ENCODE measurements at regions not wholly inside any gene's neighbourhood (a gene's known extent, or its start where the extent isn't known, plus 50 kb on each side); places are given as distances from the start of the nearest gene placed in this dataset.
"Not testable (repeated sequence)": the region's sequence is repeated elsewhere in the genome, so short reads cannot be mapped to it uniquely, and the experiment has no call there.

- Mint-ChIP-seq H3K27me3 (no peaks in the 10 kb centered on the region), H3K9me3 (peaks cover 25% of the 10 kb centered on the region), H3K36me3 (ENCODE audit: insufficient read depth) (no peaks in the 10 kb centered on the region), H3K4me1 (no peaks in the 10 kb centered on the region), H3K4me3 (no peak overlapping the region), H3K27ac (ENCODE audit: low read depth) (no peak overlapping the region)
- ATAC-seq (replicated peaks; ENCODE audit: extremely low read depth, poor library complexity, severe bottlenecking) (no peak), DNase-seq (ENCODE audit: low spot score in 2 of 2) (no peak)
Observed at GRCh38 chr7:86155623-86156022, 488.1 kb upstream of the GRM3 start.

- no peak for ATAC-seq (replicated peaks; ENCODE audit: extremely low read depth, poor library complexity, severe bottlenecking)
- no peak overlapping the region for H3K27ac Mint-ChIP-seq (ENCODE audit: low read depth)
- H3K36me3 Mint-ChIP-seq (ENCODE audit: insufficient read depth): no peaks in the 10 kb centered on the region
- no peak overlapping the region for H3K4me3 Mint-ChIP-seq
- H3K9me3 Mint-ChIP-seq: peaks cover 15% of the 10 kb centered on the region
- no peak for DNase-seq (ENCODE audit: low spot score in 2 of 2)
- no peaks in the 10 kb centered on the region for H3K4me1 Mint-ChIP-seq
- H3K27me3 Mint-ChIP-seq: no peaks in the 10 kb centered on the region
Observed at GRCh38 chr7:86152926-86153325, 490.8 kb upstream of the GRM3 start.

GRCh38 chr7:86149024-86149665 is 494.6 kb upstream of the GRM3 start:
- peaks cover 29% of the 10 kb centered on the region for H3K9me3 Mint-ChIP-seq
- no peaks in the 10 kb centered on the region for H3K36me3 Mint-ChIP-seq (ENCODE audit: insufficient read depth)
- H3K4me3 Mint-ChIP-seq: no peak overlapping the region
- no peaks in the 10 kb centered on the region for H3K27me3 Mint-ChIP-seq
- ATAC-seq (replicated peaks; ENCODE audit: extremely low read depth, poor library complexity, severe bottlenecking): no peak
- no peak for DNase-seq (ENCODE audit: low spot score in 2 of 2)
- no peaks in the 10 kb centered on the region for H3K4me1 Mint-ChIP-seq
- H3K27ac Mint-ChIP-seq (ENCODE audit: low read depth): no peak overlapping the region

- no peak for ATAC-seq (replicated peaks; ENCODE audit: extremely low read depth, poor library complexity, severe bottlenecking)
- no peak overlapping the region for H3K27ac Mint-ChIP-seq (ENCODE audit: low read depth)
- no peak overlapping the region for H3K4me3 Mint-ChIP-seq
- no peaks in the 10 kb centered on the region for H3K4me1 Mint-ChIP-seq
- H3K36me3 Mint-ChIP-seq (ENCODE audit: insufficient read depth): no peaks in the 10 kb centered on the region
- peaks cover 29% of the 10 kb centered on the region for H3K9me3 Mint-ChIP-seq
- no peak for DNase-seq (ENCODE audit: low spot score in 2 of 2)
- no peaks in the 10 kb centered on the region for H3K27me3 Mint-ChIP-seq
Observed at GRCh38 chr7:86148501-86148900, 495.2 kb upstream of the GRM3 start.

- DNase-seq (ENCODE audit: low spot score in 2 of 2) (no peak), ATAC-seq (replicated peaks; ENCODE audit: extremely low read depth, poor library complexity, severe bottlenecking) (no peak)
- no peaks in the 10 kb centered on the region for H3K4me1 Mint-ChIP-seq
- no peak overlapping the region for H3K27ac Mint-ChIP-seq (ENCODE audit: low read depth)
- H3K27me3 Mint-ChIP-seq: no peaks in the 10 kb centered on the region
- H3K4me3 Mint-ChIP-seq: no peak overlapping the region
- H3K36me3 Mint-ChIP-seq (ENCODE audit: insufficient read depth): no peaks in the 10 kb centered on the region
- peaks cover 14% of the 10 kb centered on the region for H3K9me3 Mint-ChIP-seq
Observed at GRCh38 chr7:86137343-86137742, 506.4 kb upstream of the GRM3 start.

DNA sequence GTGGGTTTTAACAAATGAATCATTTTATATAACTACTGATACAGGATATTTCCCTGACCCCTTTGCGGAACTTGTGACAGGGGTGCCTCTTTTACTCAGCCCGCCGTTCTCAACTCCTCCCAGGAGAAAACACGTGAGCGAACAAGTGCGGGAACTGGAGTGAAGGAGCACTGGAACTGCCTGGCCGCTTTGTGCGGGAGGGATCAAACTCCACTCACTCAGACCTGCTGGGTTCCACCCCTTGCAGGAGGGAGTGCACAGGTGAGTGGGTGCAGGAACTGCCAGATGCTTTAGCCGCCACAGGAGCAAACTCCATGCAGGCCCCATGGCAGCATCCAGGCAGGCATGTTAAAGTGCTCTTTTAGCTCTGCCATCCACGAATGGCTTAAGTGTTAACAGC is 513.4 kb upstream of the GRM3 start:
- DNase-seq (ENCODE audit: low spot score in 2 of 2): no peak
- no peak overlapping the region for H3K27ac Mint-ChIP-seq (ENCODE audit: low read depth)
- peaks cover 6% of the 10 kb centered on the region for H3K9me3 Mint-ChIP-seq
- H3K36me3 Mint-ChIP-seq (ENCODE audit: insufficient read depth): no peaks in the 10 kb centered on the region
- H3K4me1 Mint-ChIP-seq: no peaks in the 10 kb centered on the region
- H3K4me3 Mint-ChIP-seq: no peak overlapping the region
- ATAC-seq (replicated peaks; ENCODE audit: extremely low read depth, poor library complexity, severe bottlenecking): no peak
- H3K27me3 Mint-ChIP-seq: no peaks in the 10 kb centered on the region

DNA sequence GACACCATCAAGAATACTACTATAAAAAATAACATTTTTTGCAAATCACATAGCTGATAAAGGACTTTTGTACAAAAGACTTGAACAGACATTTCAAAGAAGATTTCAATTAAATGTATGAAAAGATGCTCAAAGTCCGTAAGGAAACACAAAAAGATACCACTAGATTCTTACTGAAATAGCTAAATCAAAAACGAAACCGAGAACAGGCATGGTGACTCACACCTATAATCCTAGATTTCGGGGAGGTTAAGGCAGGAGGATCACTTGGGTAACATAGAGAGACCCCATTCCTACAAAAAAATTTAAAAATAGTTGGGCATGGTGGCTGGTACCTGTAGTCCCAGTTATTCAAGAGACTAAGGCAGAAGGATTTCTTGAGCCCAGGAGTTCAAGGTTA is 520.2 kb upstream of the GRM3 start:
- Mint-ChIP-seq H3K9me3 (peaks cover 20% of the 10 kb centered on the region), H3K27ac (ENCODE audit: low read depth) (no peak overlapping the region), H3K4me3 (no peak overlapping the region), H3K27me3 (no peaks in the 10 kb centered on the region), H3K36me3 (ENCODE audit: insufficient read depth) (no peaks in the 10 kb centered on the region), H3K4me1 (no peaks in the 10 kb centered on the region)
- ATAC-seq (replicated peaks; ENCODE audit: extremely low read depth, poor library complexity, severe bottlenecking): no peak
- DNase-seq (ENCODE audit: low spot score in 2 of 2): no peak

DNA sequence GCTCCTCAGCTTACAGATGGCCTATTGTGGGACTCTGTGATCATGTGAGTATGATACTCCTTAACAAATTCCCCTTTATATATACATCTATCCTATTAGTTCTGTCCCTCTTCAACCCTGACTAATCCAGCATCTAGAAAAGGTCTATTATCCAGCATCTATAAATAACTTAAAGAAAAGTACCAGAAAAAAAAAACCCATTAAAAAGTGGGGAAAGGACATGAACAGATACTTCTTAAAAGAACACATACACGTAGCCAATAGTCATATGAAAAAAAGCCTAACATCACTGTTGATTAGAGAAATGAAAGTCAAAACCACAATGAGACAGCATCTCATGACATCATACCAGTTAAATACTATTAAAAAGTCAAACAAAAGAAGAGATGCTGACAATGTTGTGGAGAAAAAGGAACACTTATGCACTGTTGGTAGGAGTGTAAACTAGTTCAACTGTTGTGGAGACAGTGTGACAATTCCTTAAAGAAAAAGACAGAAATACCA is 549.5 kb upstream of the GRM3 start:
- Mint-ChIP-seq H3K9me3 (peaks cover 20% of the 10 kb centered on the region), H3K27me3 (no peaks in the 10 kb centered on the region), H3K36me3 (ENCODE audit: insufficient read depth) (no peaks in the 10 kb centered on the region), H3K27ac (ENCODE audit: low read depth) (no peak overlapping the region), H3K4me3 (no peak overlapping the region), H3K4me1 (no peaks in the 10 kb centered on the region)
- DNase-seq (ENCODE audit: low spot score in 2 of 2) (no peak), ATAC-seq (replicated peaks; ENCODE audit: extremely low read depth, poor library complexity, severe bottlenecking) (no peak)

DNA sequence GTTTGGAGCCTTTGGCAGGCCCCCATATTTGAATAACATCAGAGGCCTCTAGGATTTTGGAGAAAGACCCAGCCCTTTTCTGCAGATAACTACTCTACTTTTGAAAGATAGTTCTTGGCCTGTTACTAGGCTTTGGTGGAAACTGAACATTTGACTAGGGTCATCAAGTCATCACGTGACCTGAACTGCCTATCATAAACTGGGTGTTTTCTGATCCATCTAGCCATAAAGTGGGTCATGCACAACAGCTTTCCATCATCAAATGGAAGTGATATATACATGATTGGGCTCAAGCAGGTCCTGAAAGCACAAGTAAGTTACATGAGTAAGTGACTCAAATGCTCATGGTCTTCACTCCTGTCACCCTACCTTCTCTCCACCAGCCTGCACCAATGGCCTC is 552.3 kb upstream of the GRM3 start:
- H3K27ac Mint-ChIP-seq (ENCODE audit: low read depth): no peak overlapping the region
- H3K27me3 Mint-ChIP-seq: no peaks in the 10 kb centered on the region
- H3K9me3 Mint-ChIP-seq: peaks cover 22% of the 10 kb centered on the region
- DNase-seq (ENCODE audit: low spot score in 2 of 2): no peak
- no peaks in the 10 kb centered on the region for H3K4me1 Mint-ChIP-seq
- no peaks in the 10 kb centered on the region for H3K36me3 Mint-ChIP-seq (ENCODE audit: insufficient read depth)
- H3K4me3 Mint-ChIP-seq: no peak overlapping the region
- ATAC-seq (replicated peaks; ENCODE audit: extremely low read depth, poor library complexity, severe bottlenecking): no peak

- peaks cover 24% of the 10 kb centered on the region for H3K9me3 Mint-ChIP-seq
- ATAC-seq (replicated peaks; ENCODE audit: extremely low read depth, poor library complexity, severe bottlenecking) (no peak), DNase-seq (ENCODE audit: low spot score in 2 of 2) (no peak)
- H3K4me1 Mint-ChIP-seq: no peaks in the 10 kb centered on the region
- H3K36me3 Mint-ChIP-seq (ENCODE audit: insufficient read depth): no peaks in the 10 kb centered on the region
- H3K27me3 Mint-ChIP-seq: no peaks in the 10 kb centered on the region
- H3K4me3 Mint-ChIP-seq: no peak overlapping the region
- no peak overlapping the region for H3K27ac Mint-ChIP-seq (ENCODE audit: low read depth)
Observed at GRCh38 chr7:86089455-86089854, 554.3 kb upstream of the GRM3 start.

DNA sequence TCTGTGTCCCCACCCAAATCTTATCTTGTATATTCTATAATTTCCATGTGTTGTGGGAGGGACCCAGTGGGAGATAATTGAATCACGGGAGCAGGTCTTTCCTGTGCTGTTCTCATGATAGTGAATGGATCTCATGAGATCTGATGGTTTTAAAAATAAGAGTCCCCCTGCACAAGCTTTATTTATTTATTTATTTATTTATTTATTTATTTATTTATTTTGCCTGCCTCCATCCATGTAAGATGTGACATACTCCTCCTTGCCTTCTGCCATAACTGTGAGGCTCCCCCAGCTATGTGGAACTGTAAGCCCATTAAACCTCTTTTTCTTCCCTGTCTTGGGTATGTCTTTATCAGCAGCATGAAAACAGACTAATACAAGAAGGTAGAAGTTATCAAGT is 579.1 kb upstream of the GRM3 start:
- not testable (repeated sequence) for H3K27me3 Mint-ChIP-seq; DNase-seq (ENCODE audit: low spot score in 2 of 2); H3K4me1 Mint-ChIP-seq; H3K4me3 Mint-ChIP-seq; H3K27ac Mint-ChIP-seq (ENCODE audit: low read depth); H3K36me3 Mint-ChIP-seq (ENCODE audit: insufficient read depth); ATAC-seq (replicated peaks; ENCODE audit: extremely low read depth, poor library complexity, severe bottlenecking)
- peaks cover 44% of the 10 kb centered on the region for H3K9me3 Mint-ChIP-seq

GRCh38 chr7:86058649-86059048 is 585.1 kb upstream of the GRM3 start:
- DNase-seq (ENCODE audit: low spot score in 2 of 2) (no peak), ATAC-seq (replicated peaks; ENCODE audit: extremely low read depth, poor library complexity, severe bottlenecking) (no peak)
- Mint-ChIP-seq H3K4me1 (no peaks in the 10 kb centered on the region), H3K27me3 (no peaks in the 10 kb centered on the region), H3K36me3 (ENCODE audit: insufficient read depth) (no peaks in the 10 kb centered on the region), H3K9me3 (peaks cover 54% of the 10 kb centered on the region), H3K4me3 (no peak overlapping the region), H3K27ac (ENCODE audit: low read depth) (no peak overlapping the region)

GRCh38 chr7:86050918-86051317 is 592.8 kb upstream of the GRM3 start:
- Mint-ChIP-seq H3K4me3 (no peak overlapping the region), H3K27ac (ENCODE audit: low read depth) (no peak overlapping the region), H3K9me3 (peaks cover 25% of the 10 kb centered on the region), H3K27me3 (no peaks in the 10 kb centered on the region), H3K36me3 (ENCODE audit: insufficient read depth) (no peaks in the 10 kb centered on the region), H3K4me1 (no peaks in the 10 kb centered on the region)
- ATAC-seq (replicated peaks; ENCODE audit: extremely low read depth, poor library complexity, severe bottlenecking) (no peak), DNase-seq (ENCODE audit: low spot score in 2 of 2) (no peak)
